ENCODE measurements at regions not wholly inside any gene's neighbourhood (a gene's known extent, or its start where the extent isn't known, plus 50 kb on each side); places are given as distances from the start of the nearest gene placed in this dataset.

GRCh38 chr6:163662604-163663225 is 248.2 kb downstream of the QKI start:
- no peak for TF ChIP-seq CTCF (conservative IDR thresholded peaks at IDR 0.05; ENCODE audit: low read depth, low read length)
- no peak for TF ChIP-seq RAD21 (IDR thresholded peaks at IDR 0.05; ENCODE audit: low read length)
- no peak for TF ChIP-seq USF2 (IDR thresholded peaks at IDR 0.05; ENCODE audit: low read depth, low read length)
- no peak for TF ChIP-seq RCOR1 (IDR thresholded peaks at IDR 0.05; ENCODE audit: insufficient replicate concordance, low read length)
- TF ChIP-seq POLR2A (IDR thresholded peaks at IDR 0.05; ENCODE audit: low read depth, low read length), result no peak
- no peak for TF ChIP-seq SMC3 (IDR thresholded peaks at IDR 0.05; ENCODE audit: low read depth, low read length)
- no peak for TF ChIP-seq MXI1 (IDR thresholded peaks at IDR 0.05; ENCODE audit: borderline replicate concordance, low read depth, low read length)
- no peak for TF ChIP-seq MAFK (IDR thresholded peaks at IDR 0.05; ENCODE audit: low read depth, low read length)
- no peak for TF ChIP-seq CEBPB (IDR thresholded peaks at IDR 0.05; ENCODE audit: low read depth, low read length)

Data from IMR-90 (cell line).